TTC549 (cell line): ENCODE measurements at regions not wholly inside any gene's neighbourhood (a gene's known extent, or its start where the extent isn't known, plus 50 kb on each side); places are given as distances from the start of the nearest gene placed in this dataset.
A peak's percentile ranks its signal among the peaks of the same experiment; 100 is the strongest.
"Not testable (repeated sequence)": the region's sequence is repeated elsewhere in the genome, so short reads cannot be mapped to it uniquely, and the experiment has no call there.

Source experiments
- FAIRE-seq: peaks from 2 replicates; lab custom pipeline; 2012; peaks lifted over from hg19 to GRCh38; lab: Jason Lieb, UNC

- peak; percentile 64 for FAIRE-seq
Measured at GRCh38 chr7:46932676-46933424, 649.1 kb downstream of the TNS3 start.

GRCh38 chr7:46932306-46932675 is 649.6 kb downstream of the TNS3 start:
- no peak for FAIRE-seq

GRCh38 chr7:46930366-46930765 is 651.5 kb downstream of the TNS3 start:
- FAIRE-seq = no peak

- no peak for FAIRE-seq
Measured at GRCh38 chr7:46929359-46929758, 652.6 kb downstream of the TNS3 start.

GRCh38 chr7:46928719-46929118 is 653.2 kb downstream of the TNS3 start:
- no peak for FAIRE-seq

GRCh38 chr7:46927131-46927810 is 654.6 kb downstream of the TNS3 start:
- no peak for FAIRE-seq

GRCh38 chr7:46916581-46916980 is 665.3 kb downstream of the TNS3 start:
- no peak for FAIRE-seq

GRCh38 chr7:46912692-46913091 is 669.2 kb downstream of the TNS3 start:
- FAIRE-seq = no peak

GRCh38 chr7:46909601-46910051 is 672.3 kb downstream of the TNS3 start:
- no peak for FAIRE-seq

GRCh38 chr7:46908770-46909169 is 673.1 kb downstream of the TNS3 start:
- FAIRE-seq = no peak

GRCh38 chr7:46904523-46904922 is 677.4 kb downstream of the TNS3 start:
- FAIRE-seq = not testable (repeated sequence)

- FAIRE-seq = no peak
Measured at GRCh38 chr7:46902463-46902862, 679.4 kb downstream of the TNS3 start.

- no peak for FAIRE-seq
Measured at GRCh38 chr7:46900312-46901263, 681.3 kb downstream of the TNS3 start.

- no peak for FAIRE-seq
Measured at GRCh38 chr7:46897381-46897780, 684.5 kb downstream of the TNS3 start.

GRCh38 chr7:46886669-46887374 is 695.1 kb downstream of the TNS3 start:
- no peak for FAIRE-seq

GRCh38 chr7:46885167-46885566 is 696.7 kb downstream of the TNS3 start:
- no peak for FAIRE-seq

- no peak for FAIRE-seq
Measured at GRCh38 chr7:46881507-46882127, 700.3 kb downstream of the TNS3 start.

GRCh38 chr7:46880508-46881196 is 701.3 kb downstream of the TNS3 start:
- no peak for FAIRE-seq

- no peak for FAIRE-seq
Measured at GRCh38 chr7:46879783-46880182, 702.1 kb downstream of the TNS3 start.

- no peak for FAIRE-seq
Measured at GRCh38 chr7:46871516-46871915, 710.4 kb downstream of the TNS3 start.

GRCh38 chr7:46864716-46865115 is 717.2 kb downstream of the TNS3 start:
- no peak for FAIRE-seq
